ENCODE measurements at regions not wholly inside any gene's neighbourhood (a gene's known extent, or its start where the extent isn't known, plus 50 kb on each side); places are given as distances from the start of the nearest gene placed in this dataset.
"Not testable (repeated sequence)": the region's sequence is repeated elsewhere in the genome, so short reads cannot be mapped to it uniquely, and the experiment has no call there.

DNA sequence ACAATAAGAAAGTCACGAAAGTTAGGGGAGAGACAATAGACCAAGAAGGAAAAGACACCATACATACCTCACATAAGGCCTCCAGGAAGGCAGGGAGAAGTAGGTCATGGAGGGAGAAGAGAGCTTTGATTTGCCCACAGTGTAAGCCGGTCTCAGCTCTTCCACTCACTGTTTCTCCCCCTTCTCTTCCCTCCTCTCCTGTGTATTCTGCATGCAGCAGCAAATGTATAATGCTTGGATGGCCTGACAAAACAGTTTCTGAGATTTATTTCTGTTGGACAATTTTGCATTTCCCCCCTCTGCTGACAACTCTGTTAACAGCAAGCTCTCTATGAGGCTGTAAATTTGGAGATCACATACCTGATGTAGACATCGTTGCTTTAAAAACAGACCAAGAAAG, 318.9 kb downstream of the OMA1 start:
- Histone ChIP-seq H3K9me3 (ENCODE audit: control insufficient read depth in 2 of 3, insufficient read depth in 1 of 3, low read length in 3 of 3) (no peaks in the 10 kb centered on the region), H3K27me3 (ENCODE audit: control insufficient read depth, insufficient read depth, low read length) (no peaks in the 10 kb centered on the region), H3K36me3 (ENCODE audit: control insufficient read depth in 2 of 3, insufficient read depth in 3 of 3, low read length in 3 of 3) (no peaks in the 10 kb centered on the region), H3K4me1 (ENCODE audit: control insufficient read depth in 2 of 3, insufficient read depth in 2 of 3, low read depth in 1 of 3, low read length in 3 of 3) (no peaks in the 10 kb centered on the region), H3K9ac (ENCODE audit: low read length in 3 of 3) (no peak overlapping the region), H3K4me3 (ENCODE audit: low read length in 3 of 3) (no peak overlapping the region), H3K27ac (ENCODE audit: low read depth in 2 of 2, low read length in 2 of 2) (no peak overlapping the region)
- FAIRE-seq (no peak), DNase-seq (no peak)
- intact Hi-C loops (cut with DNase I): no loop called here
- TF ChIP-seq, protein P1, sequence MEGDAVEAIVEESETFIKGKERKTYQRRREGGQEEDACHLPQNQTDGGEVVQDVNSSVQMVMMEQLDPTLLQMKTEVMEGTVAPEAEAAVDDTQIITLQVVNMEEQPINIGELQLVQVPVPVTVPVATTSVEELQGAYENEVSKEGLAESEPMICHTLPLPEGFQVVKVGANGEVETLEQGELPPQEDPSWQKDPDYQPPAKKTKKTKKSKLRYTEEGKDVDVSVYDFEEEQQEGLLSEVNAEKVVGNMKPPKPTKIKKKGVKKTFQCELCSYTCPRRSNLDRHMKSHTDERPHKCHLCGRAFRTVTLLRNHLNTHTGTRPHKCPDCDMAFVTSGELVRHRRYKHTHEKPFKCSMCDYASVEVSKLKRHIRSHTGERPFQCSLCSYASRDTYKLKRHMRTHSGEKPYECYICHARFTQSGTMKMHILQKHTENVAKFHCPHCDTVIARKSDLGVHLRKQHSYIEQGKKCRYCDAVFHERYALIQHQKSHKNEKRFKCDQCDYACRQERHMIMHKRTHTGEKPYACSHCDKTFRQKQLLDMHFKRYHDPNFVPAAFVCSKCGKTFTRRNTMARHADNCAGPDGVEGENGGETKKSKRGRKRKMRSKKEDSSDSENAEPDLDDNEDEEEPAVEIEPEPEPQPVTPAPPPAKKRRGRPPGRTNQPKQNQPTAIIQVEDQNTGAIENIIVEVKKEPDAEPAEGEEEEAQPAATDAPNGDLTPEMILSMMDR (IDR thresholded peaks at IDR 0.05; ENCODE audit: borderline replicate concordance, extremely low read depth, insufficient read depth): no peak

DNA sequence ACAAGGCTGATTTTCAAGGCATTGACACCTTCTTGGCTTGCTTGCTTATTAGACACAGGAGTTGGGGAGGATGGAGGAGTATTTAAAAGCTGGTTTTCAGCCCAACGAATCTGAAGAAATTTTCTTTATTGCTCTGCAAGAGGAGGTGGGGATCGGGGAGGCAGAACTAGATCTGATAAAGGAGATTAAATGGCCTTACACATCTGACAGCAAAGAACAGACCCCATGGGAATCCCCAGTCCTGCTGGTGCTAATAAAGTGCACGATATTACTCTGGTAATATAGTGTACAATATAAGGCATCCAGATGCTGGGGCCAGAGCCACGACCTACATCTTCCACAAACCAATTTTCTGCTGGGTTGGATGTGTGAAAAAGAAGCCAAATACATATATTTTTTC, 323.0 kb downstream of the OMA1 start:
- FAIRE-seq: no peak
- Histone ChIP-seq H3K27ac (ENCODE audit: low read depth in 2 of 2, low read length in 2 of 2) (no peak overlapping the region), H3K36me3 (ENCODE audit: control insufficient read depth in 2 of 3, insufficient read depth in 3 of 3, low read length in 3 of 3) (no peaks in the 10 kb centered on the region)

DNA sequence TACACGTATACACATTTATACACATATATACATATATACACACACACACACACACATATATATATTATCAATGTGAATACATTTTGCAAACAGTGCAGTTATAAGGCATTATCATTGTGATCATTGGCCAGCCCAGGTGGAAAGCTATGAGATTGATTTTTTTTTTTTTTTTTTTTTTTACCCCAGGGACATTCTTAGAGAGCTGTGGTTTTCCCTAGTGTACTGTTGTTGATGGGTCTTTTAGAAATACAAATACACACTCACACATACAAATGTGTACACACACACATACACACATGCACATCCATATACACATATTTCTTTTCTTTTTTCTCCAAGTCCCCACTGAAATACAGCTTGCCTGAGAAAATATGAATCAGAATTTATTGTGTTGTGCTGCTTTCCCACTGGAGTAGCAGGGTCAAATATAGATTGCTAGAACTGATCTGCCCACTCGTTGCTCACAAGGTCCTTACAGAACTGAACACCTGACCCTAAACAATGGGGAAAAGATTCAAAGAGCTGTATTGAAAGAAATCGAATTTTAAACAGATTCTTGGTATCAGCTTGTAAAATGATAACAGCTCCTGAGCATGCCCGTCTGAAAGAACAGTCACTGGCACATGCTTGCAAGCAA, 325.6 kb downstream of the OMA1 start:
- TF ChIP-seq, protein P1 (IDR thresholded peaks at IDR 0.05; ENCODE audit: borderline replicate concordance, extremely low read depth, insufficient read depth): no peak
- Histone ChIP-seq H3K9ac (ENCODE audit: low read length in 3 of 3) (no peak overlapping the region), H3K4me1 (ENCODE audit: control insufficient read depth in 2 of 3, insufficient read depth in 2 of 3, low read depth in 1 of 3, low read length in 3 of 3) (no peaks in the 10 kb centered on the region), H3K9me3 (ENCODE audit: control insufficient read depth in 2 of 3, insufficient read depth in 1 of 3, low read length in 3 of 3) (no peaks in the 10 kb centered on the region), H3K27me3 (ENCODE audit: control insufficient read depth, insufficient read depth, low read length) (no peaks in the 10 kb centered on the region), H3K27ac (ENCODE audit: low read depth in 2 of 2, low read length in 2 of 2) (no peak overlapping the region), H3K4me3 (ENCODE audit: low read length in 3 of 3) (no peak overlapping the region), H3K36me3 (ENCODE audit: control insufficient read depth in 2 of 3, insufficient read depth in 3 of 3, low read length in 3 of 3) (no peaks in the 10 kb centered on the region)
- DNase-seq: no peak
- FAIRE-seq: no peak
- intact Hi-C loops (cut with DNase I): no loop called here

More for the DNA sequence above, 323.0 kb downstream of the OMA1 start:
- TF ChIP-seq, protein P1 (IDR thresholded peaks at IDR 0.05; ENCODE audit: borderline replicate concordance, extremely low read depth, insufficient read depth): no peak
- no peak overlapping the region for H3K9ac ChIP-seq (ENCODE audit: low read length in 3 of 3)
- intact Hi-C loops (cut with DNase I): no loop called here
- no peak overlapping the region for H3K4me3 ChIP-seq (ENCODE audit: low read length in 3 of 3)
- no peaks in the 10 kb centered on the region for H3K27me3 ChIP-seq (ENCODE audit: control insufficient read depth, insufficient read depth, low read length)
- H3K9me3 ChIP-seq (ENCODE audit: control insufficient read depth in 2 of 3, insufficient read depth in 1 of 3, low read length in 3 of 3): no peaks in the 10 kb centered on the region
- no peak for DNase-seq
- H3K4me1 ChIP-seq (ENCODE audit: control insufficient read depth in 2 of 3, insufficient read depth in 2 of 3, low read depth in 1 of 3, low read length in 3 of 3): no peaks in the 10 kb centered on the region

DNA sequence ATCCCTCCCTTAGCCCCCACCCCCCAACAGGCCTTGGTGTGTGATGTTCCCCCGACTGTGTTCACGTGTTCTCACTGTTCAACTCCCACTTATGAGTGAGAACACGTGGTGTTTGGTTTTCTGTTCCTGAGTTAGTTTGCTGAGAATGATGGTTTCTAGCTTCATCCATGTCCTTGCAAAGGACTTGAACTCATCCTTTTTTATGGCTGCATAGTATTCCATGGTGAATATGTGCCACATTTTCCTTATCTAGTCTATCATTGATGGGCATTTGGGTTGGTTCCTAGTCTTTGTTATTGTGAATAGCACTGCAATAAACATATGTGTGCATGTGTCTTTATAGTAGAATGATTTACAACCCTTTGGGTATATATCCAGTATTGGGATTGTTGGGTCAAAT, 330.4 kb downstream of the OMA1 start:
- H3K27me3 ChIP-seq (ENCODE audit: control insufficient read depth, insufficient read depth, low read length); H3K36me3 ChIP-seq (ENCODE audit: control insufficient read depth in 2 of 3, insufficient read depth in 3 of 3, low read length in 3 of 3); intact Hi-C loops (cut with DNase I); FAIRE-seq; H3K4me1 ChIP-seq (ENCODE audit: control insufficient read depth in 2 of 3, insufficient read depth in 2 of 3, low read depth in 1 of 3, low read length in 3 of 3); H3K9me3 ChIP-seq (ENCODE audit: control insufficient read depth in 2 of 3, insufficient read depth in 1 of 3, low read length in 3 of 3); DNase-seq; H3K4me3 ChIP-seq (ENCODE audit: low read length in 3 of 3); H3K9ac ChIP-seq (ENCODE audit: low read length in 3 of 3); H3K27ac ChIP-seq (ENCODE audit: low read depth in 2 of 2, low read length in 2 of 2): not testable (repeated sequence)
